Astrocyte (in vitro differentiated cells and primary cell): ENCODE measurements at regions not wholly inside any gene's neighbourhood (a gene's known extent, or its start where the extent isn't known, plus 50 kb on each side); places are given as distances from the start of the nearest gene placed in this dataset.

ENCODE experiments used
- EZH2 ChIP-seq: IDR thresholded peaks from 2 replicates; pipeline ENCODE4 v1.6.1; 2012; ENCODE audit warnings: mild to moderate bottlenecking, low read length, inconsistent platforms; ENCODE audit not compliant: insufficient read depth
- TF ChIP-seq, protein P1 (sequence below): IDR thresholded peaks from 2 replicates; pipeline ENCODE4 v1.5.1; 2011; ENCODE audit warnings: low read depth, mild to moderate bottlenecking, inconsistent platforms, low read length, moderate library complexity; ENCODE audit not compliant: insufficient read depth

GRCh38 chr2:71860381-71860926, 287.2 kb downstream of the CYP26B1 start:
- TF ChIP-seq, protein P1, sequence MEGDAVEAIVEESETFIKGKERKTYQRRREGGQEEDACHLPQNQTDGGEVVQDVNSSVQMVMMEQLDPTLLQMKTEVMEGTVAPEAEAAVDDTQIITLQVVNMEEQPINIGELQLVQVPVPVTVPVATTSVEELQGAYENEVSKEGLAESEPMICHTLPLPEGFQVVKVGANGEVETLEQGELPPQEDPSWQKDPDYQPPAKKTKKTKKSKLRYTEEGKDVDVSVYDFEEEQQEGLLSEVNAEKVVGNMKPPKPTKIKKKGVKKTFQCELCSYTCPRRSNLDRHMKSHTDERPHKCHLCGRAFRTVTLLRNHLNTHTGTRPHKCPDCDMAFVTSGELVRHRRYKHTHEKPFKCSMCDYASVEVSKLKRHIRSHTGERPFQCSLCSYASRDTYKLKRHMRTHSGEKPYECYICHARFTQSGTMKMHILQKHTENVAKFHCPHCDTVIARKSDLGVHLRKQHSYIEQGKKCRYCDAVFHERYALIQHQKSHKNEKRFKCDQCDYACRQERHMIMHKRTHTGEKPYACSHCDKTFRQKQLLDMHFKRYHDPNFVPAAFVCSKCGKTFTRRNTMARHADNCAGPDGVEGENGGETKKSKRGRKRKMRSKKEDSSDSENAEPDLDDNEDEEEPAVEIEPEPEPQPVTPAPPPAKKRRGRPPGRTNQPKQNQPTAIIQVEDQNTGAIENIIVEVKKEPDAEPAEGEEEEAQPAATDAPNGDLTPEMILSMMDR = no peak
- TF ChIP-seq EZH2 = no peak
